Stimulated activated naive CD4-positive, alpha-beta T cell treated with Interleukin-2 at 50 U/mL for 16 hours (primary cell): ENCODE measurements at regions not wholly inside any gene's neighbourhood (a gene's known extent, or its start where the extent isn't known, plus 50 kb on each side); places are given as distances from the start of the nearest gene placed in this dataset.

ENCODE experiments used
- DNase-seq: peaks from one replicate; lab custom pipeline; 2025; lab: John Stamatoyannopoulos, UW

GRCh38 chr12:24723759-24724158, 225.1 kb downstream of the BCAT1 start:
- no peak for DNase-seq

DNA sequence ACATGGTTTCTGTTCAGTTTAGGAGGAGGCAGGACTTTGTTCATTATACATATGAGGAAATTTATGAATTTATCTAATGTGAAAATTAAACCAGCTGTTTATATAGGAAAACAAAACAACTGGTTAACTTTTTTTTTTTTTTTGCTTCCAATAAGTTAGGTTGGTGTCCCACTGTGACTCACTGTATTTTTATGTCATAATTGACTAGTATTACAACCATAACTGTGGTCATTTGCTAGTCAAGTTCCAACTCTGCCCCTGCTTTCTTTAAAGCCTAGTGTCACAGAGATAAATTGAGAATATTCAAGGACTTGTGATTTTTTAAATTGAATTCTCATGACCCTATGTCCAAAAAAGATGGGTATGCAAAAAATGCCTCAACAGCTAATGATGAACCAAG, 227.7 kb downstream of the BCAT1 start:
- no peak for DNase-seq

- peak; percentile 36 for DNase-seq
These were observed 229.6 kb downstream of the BCAT1 start for GRCh38 chr12:24719293-24719721.

DNA sequence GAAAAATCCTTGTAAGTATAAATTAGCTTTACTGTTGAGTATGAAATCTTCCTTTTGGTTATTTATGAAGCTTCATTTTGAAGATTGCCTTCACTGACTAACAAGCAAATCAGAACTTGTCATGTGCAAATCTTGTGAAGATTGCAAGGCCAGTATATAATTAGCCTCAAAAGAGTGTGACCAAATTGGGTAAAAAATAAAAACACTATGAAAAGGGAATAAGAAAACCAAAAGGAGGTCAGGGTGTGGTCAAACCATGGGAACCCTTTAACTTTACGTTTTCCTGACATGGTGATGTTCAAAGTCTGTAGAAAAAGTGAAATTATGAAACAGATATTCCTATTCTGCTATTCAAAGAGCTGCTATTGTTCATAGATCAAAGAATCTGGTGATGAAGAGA, 230.3 kb downstream of the BCAT1 start:
- no peak for DNase-seq

GRCh38 chr12:24714237-24714636, 234.7 kb downstream of the BCAT1 start:
- no peak for DNase-seq

DNA sequence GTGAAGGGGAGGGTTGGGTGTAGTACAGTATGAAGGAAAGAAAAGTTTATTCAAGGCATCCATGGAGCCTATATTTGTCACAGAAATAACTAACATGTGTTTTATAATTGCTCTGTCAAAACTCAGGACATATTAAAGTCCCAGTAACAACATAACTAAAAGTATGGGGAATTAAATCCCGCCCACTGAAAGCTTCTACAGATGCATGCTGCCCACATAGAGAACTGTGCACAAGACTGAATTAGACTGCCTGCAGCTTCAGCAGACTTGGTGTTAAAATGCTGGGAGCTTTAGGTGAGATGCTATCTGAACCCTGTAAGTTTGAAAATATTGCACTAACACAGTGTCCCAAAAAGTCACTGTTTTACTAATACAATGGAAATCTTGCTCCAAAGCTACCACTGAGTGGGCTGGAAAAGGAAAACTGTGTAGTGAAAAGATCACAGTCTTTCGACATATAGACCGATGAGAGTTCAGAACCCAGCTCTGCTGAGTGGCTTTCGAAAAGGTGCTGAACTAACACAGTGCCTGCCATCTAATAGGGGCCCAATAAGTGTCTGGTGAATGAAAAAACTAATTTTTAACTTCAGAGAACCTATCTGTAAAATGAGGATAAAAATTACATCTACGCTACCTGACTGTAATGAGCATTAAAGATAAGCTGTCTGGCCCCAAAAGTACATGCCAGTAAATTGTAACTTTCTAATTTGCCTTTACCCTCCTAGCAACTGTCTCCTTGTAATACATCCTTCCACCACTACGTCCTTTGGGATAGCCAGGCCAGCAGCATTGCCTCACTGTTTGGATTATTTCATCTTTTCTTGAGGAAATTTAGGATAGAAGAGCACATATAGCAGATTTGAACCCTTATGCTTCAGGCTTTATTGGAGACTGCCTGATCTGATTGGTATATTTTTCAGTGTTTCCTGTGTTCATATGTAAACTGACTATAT, 237.6 kb downstream of the BCAT1 start:
- no peak for DNase-seq

DNA sequence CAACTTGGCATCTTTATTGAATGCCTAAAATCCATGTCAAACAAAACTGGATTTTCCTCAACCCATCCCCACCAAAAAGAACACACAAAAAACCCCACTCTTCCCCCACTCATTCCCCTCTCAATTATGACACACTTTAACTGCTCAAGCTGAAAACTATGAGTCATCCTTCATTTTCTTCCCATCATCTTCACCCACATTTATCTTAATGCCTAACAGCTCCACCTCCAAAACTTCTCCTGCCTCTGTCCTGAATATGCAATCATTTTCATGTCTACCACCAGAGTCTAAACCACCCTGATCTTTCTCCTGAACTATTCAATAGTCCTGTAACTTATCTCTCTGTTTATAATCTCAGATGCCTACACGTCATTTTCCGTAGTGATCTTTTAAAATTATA, 239.7 kb downstream of the BCAT1 start:
- no peak for DNase-seq

- no peak for DNase-seq
These were observed 240.2 kb downstream of the BCAT1 start for GRCh38 chr12:24708718-24709117.

DNA sequence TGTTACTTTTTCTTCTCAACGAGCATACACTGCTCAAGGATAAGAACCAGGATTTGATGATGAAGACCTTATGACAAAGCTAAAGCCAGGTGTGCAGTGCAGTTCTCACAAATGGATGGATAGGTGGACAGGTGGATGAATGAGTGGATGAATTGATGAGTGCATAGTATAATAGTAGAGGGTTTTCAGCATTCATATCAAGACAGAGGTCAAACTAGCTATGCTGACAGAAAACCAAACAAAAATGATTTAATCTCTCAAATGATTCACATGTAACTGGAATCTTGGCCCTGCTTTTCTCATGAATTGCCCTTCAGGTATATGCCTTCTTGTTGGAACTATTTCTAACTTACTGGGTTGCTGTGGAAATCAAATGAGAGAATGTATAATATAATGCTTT, 240.9 kb downstream of the BCAT1 start:
- DNase-seq = no peak

DNA sequence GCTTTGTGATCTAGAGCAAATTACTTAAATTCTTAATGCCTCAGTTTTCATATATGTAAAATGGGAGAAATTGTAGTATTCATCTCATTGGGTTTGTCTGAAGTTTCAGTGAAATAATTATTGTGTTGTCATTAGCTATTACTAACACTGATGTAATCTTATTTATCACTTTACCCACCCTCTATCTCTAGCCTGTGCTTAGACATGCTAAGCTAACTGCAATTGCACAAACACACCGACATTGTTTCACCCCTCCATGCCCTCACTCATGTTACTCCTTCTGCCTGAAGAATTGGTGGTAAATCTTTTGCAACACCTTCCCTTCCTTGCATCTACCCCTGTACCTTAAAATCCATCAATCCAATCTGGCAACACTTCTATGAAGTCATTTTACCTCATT, 241.6 kb downstream of the BCAT1 start:
- DNase-seq = no peak

DNA sequence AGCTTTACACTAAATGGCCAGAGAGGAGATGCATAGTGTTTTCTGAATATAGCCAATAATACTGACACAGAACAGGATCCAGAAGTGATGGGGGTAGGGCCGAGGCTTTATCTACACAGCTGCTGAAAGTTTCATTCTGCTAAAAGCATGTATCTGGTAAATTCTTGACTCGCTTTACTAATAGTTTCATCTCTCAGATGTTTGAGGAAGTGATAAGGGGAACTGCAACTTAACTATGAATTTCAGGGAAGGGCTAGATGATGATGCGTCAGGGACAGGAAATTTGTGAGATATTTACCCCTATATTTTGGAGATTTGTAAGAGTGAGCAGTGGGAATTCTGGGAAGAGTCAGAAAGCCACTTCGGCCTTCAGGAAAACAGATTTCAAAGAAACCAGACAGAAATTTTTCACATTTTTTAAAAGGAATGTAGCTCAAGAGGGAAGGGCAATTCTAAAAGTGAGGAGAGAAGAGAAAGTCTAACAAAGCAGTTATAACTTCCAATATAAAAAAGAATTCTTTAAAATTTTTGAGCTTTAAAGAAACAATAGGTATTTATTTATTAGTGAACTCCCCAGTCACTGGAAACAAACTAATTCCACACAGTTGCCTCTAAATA, 243.1 kb downstream of the BCAT1 start:
- no peak for DNase-seq

GRCh38 chr12:24705216-24705615, 243.7 kb downstream of the BCAT1 start:
- no peak for DNase-seq

DNA sequence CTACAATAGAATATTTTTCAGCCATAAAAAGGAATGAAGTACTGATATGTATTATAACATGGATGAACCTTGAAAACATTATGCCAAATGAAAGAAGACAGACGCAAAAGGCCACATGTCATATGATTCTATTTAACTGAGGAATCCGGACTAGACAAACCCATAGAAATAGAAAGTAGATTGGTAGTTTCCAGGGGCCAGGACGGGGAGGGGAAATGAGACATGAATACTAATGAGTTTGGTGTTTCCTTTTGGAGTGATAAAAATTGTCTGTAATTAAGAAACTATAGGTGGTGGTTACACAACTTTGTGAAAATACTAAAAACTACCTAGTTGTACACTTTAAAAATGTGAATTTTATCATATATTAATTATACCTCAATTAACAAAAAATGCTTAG, 247.6 kb downstream of the BCAT1 start:
- DNase-seq = no peak

DNA sequence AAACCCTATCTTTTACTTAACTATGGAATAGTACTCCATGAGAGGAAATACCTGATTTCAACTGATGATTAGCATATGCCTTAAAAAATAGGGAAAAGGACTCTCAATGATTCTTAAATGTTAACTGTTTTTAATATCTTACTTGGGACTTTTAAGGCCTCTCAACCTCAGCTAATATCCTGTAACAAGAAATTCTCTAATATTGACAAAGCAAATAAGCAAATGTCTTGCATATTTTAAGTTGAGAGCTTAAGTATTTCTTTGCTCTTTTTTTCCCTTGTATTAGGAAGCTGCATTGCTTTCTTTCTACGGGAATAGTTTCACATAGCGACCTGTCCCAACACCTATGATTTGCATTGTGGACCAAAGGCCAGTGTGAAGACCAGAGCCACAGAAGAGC, 249.9 kb downstream of the BCAT1 start:
- DNase-seq = no peak

- no peak for DNase-seq
These were observed 251.1 kb downstream of the BCAT1 start for GRCh38 chr12:24697769-24698168.

DNA sequence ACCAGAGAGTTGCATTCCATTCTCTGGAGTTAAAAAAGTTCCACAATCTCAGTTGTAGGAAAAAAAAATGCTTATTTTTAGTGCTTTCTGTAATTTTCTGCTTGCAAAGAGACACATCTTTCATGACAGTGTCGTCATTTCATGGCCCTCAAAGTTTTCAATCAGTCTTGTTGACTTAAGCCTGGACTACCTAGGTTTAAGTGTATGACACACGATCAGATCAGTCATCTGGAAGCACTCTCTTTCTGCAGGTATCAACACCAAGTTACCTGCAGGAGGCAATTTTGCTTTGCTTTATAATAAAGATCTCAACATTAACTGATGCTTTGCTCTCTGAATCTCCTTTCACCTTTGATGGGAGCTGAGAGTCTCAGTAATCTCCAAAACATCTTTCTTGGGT, 251.6 kb downstream of the BCAT1 start:
- no peak for DNase-seq

DNA sequence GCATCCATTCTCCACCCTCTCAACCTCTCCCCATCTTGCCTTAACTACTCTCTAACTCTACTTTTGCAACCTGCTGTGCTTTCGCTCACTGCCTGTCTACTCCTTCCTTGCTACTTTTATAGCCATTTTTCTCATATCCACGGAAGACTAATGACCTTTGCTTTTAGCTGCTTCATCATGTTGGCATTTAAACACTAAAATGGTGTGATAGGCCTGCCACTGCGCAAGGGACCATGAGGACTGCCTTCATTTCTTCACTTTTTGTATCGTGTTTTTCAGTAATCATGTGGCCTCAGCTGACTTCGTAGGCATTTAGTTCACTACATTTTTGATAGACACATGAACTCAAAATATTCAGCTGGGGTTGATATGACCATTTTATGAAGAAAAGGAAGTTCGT, 252.1 kb downstream of the BCAT1 start:
- DNase-seq = no peak

- no peak for DNase-seq
These were observed 253.1 kb downstream of the BCAT1 start for GRCh38 chr12:24695657-24696329.

DNA sequence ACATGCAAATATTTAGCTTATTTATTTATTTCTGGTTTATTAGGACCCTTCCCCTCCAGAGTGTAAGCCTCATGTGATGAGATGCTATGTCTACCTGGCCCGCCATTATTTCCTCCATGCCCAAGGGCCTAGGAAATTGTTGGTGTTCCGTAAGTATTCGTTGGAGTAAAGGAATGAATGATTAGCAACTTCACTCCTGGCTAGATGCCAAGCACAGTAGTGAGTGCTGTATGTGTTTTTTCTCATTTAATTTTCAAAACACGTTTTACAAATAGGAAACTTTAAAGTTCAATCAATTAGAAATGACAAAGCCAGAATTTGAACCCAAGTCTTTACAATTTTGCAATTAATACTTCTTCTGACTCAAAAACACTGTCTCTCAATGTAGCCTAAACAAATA, 253.8 kb downstream of the BCAT1 start:
- DNase-seq = no peak

GRCh38 chr12:24688601-24689000, 260.3 kb downstream of the BCAT1 start:
- DNase-seq = no peak

- no peak for DNase-seq
These were observed 267.3 kb downstream of the BCAT1 start for GRCh38 chr12:24681570-24681969.

DNA sequence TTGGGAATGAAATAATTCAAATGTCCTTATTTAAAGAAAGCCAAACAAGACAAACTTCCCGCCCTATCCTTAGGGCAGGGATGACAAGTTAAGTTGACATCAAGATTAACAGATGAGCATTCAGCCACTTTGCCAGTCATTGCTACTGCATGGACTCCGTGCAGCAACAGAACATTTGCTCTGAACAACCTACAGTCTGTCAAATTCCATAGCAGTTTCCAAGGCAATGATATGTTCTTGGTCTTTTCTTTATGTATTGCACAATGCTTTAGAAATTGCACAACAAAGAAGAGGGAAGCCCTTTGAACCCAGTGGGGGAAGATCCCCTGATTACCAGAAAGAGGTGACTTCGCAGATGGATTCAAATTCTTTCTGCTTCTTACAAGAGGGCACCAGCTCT, 269.8 kb downstream of the BCAT1 start:
- no peak for DNase-seq

- DNase-seq = no peak
These were observed 270.5 kb downstream of the BCAT1 start for GRCh38 chr12:24678436-24678835.
